ENCODE measurements at regions not wholly inside any gene's neighbourhood (a gene's known extent, or its start where the extent isn't known, plus 50 kb on each side); places are given as distances from the start of the nearest gene placed in this dataset.

DNA sequence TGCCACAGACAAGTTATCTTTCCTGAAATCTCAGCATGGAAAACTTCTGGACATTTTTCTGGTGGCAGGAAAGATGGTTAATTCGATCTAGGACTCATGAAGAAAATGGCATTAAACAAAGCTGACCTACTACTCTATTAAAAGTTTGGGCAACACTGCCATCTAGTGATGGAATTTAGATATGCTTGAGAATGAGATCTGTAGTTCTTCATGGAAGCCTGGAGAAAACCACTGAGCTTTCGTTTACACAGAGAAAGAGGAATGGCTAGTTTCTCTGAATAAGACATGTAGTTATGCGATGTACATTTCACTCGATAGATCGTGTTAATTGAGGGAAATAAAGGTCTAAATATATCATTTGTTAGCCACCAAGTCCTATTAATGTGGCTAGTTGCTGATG lies 51.7 kb upstream of the CHRDL1 start:
- DNase-seq: no peak

- DNase-seq: no peak
Measured at GRCh38 chrX:110846071-110846470, 50.5 kb upstream of the CHRDL1 start.
